ENCODE measurements at regions not wholly inside any gene's neighbourhood (a gene's known extent, or its start where the extent isn't known, plus 50 kb on each side); places are given as distances from the start of the nearest gene placed in this dataset.
A peak's percentile ranks its signal among the peaks of the same experiment; 100 is the strongest.

DNA sequence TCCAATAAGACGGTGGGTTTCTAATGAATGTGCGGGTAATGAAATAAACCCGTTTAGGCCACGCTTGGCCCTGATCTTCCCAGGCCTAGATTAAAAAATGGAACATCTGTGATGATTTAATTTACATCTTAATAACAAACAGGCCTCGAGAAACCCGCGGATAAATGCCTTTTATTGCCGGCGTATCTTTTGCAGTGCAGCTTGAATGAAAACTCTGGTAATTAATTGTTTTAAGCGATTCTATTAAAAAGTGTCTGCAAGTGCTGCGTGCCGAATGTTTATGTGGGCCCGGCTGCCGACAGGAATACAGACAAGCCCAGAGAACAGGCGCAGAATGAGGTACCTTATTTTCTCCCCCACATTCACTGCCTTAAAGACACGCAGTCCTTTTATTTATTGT lies 420.7 kb downstream of the MN1 start:
- no peaks in the 10 kb centered on the region for H3K36me3 Mint-ChIP-seq
- TF ChIP-seq CTCF (IDR thresholded peaks at IDR 0.05; ENCODE audit: unreplicated experiment), result no peak
- peaks cover 25% of the 10 kb centered on the region for H3K4me1 Mint-ChIP-seq
- H3K4me3 Mint-ChIP-seq, result no peak overlapping the region
- no peak for DNase-seq (ENCODE audit: low spot score in 2 of 2, unreplicated experiment in 2 of 2)
- H3K27ac Mint-ChIP-seq, result no peak overlapping the region
- H3K9me3 Mint-ChIP-seq, result no peaks in the 10 kb centered on the region
- peaks cover 4% of the 10 kb centered on the region for H3K27me3 Mint-ChIP-seq (ENCODE audit: low read depth)

DNA sequence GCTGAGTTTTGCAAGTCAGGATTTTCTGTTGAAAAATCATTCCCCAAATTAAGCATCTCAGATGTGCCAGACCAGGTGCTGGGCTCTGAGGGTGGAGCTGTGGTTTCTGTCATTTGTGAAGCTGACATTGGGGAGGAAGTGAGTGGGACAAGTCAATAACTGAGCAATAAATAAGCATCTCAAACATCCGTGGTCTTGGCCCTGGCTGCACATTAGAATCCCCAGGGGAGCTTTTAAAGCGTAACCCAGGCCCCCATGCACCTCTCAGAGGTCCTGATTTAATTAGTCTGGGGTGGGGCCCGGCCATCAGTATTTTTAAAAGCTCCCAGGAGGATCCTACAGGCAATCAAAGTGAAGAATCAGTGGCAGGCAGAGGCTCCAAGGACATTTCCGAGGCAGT lies 420.0 kb downstream of the MN1 start:
- no peak for DNase-seq (ENCODE audit: low spot score in 2 of 2, unreplicated experiment in 2 of 2)
- H3K27ac Mint-ChIP-seq, result peak overlapping the region; percentile 30

GRCh38 chr22:27381960-27382742 lies 419.4 kb downstream of the MN1 start:
- no peak for TF ChIP-seq CTCF (IDR thresholded peaks at IDR 0.05; ENCODE audit: unreplicated experiment)
- peaks cover 4% of the 10 kb centered on the region for H3K27me3 Mint-ChIP-seq (ENCODE audit: low read depth)
- no peak overlapping the region for H3K27ac Mint-ChIP-seq
- no peaks in the 10 kb centered on the region for H3K9me3 Mint-ChIP-seq
- no peak overlapping the region for H3K4me3 Mint-ChIP-seq
- peaks cover 38% of the 10 kb centered on the region for H3K4me1 Mint-ChIP-seq
- DNase-seq (ENCODE audit: low spot score in 2 of 2, unreplicated experiment in 2 of 2), result no peak
- no peaks in the 10 kb centered on the region for H3K36me3 Mint-ChIP-seq

More for the DNA sequence above, 420.0 kb downstream of the MN1 start:
- H3K36me3 Mint-ChIP-seq, result no peaks in the 10 kb centered on the region
- no peak overlapping the region for H3K4me3 Mint-ChIP-seq
- TF ChIP-seq CTCF (IDR thresholded peaks at IDR 0.05; ENCODE audit: unreplicated experiment), result no peak
- H3K4me1 Mint-ChIP-seq, result peaks cover 32% of the 10 kb centered on the region
- peaks cover 4% of the 10 kb centered on the region for H3K27me3 Mint-ChIP-seq (ENCODE audit: low read depth)
- no peaks in the 10 kb centered on the region for H3K9me3 Mint-ChIP-seq

DNA sequence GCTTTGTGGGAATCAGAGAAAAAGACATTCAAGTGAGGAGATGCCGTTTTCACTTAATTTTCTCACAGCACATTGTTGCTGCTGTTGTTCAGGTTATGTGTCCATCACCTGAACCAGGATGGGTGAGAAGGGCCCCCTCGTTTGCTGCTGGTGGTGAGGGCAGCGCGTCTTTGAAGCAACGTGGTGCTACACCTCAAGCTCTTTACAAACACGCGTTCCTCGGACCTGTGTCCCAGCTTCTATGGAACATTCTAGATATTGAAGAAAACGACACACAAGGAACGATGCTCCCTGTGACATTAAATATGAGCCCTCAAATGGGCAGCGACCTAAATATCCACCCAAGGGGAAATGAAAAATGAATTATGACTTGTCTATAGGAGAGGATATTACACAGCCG lies 418.6 kb downstream of the MN1 start:
- TF ChIP-seq CTCF (IDR thresholded peaks at IDR 0.05; ENCODE audit: unreplicated experiment), result no peak
- Mint-ChIP-seq H3K4me1 (peaks cover 37% of the 10 kb centered on the region), H3K4me3 (no peak overlapping the region), H3K9me3 (no peaks in the 10 kb centered on the region), H3K27me3 (ENCODE audit: low read depth) (peaks cover 4% of the 10 kb centered on the region), H3K27ac (no peak overlapping the region), H3K36me3 (no peaks in the 10 kb centered on the region)
- DNase-seq (ENCODE audit: low spot score in 2 of 2, unreplicated experiment in 2 of 2), result no peak

DNA sequence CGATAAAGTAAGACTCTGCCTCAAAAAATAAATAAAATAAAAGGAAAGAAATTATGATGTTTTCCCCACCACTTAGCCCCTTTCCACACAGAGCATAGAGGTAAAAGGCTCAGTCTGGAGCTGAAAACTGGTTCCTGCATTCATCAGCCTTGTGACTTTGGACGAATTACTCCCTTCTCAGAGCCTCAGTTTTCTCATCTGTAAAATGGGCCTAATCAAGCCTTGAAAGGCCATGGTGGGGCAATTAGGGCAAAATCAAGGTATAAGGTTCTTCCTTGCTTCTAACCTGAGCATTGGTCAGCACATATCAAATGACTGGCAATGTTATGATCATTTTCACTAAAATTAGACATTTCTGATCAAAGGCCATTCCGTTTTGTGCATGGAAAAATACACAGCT lies 417.7 kb downstream of the MN1 start:
- H3K27me3 Mint-ChIP-seq (ENCODE audit: low read depth), result peaks cover 7% of the 10 kb centered on the region
- no peak overlapping the region for H3K4me3 Mint-ChIP-seq
- H3K4me1 Mint-ChIP-seq, result peaks cover 39% of the 10 kb centered on the region
- H3K36me3 Mint-ChIP-seq, result no peaks in the 10 kb centered on the region
- no peak for TF ChIP-seq CTCF (IDR thresholded peaks at IDR 0.05; ENCODE audit: unreplicated experiment)
- no peak for DNase-seq (ENCODE audit: low spot score in 2 of 2, unreplicated experiment in 2 of 2)
- no peak overlapping the region for H3K27ac Mint-ChIP-seq
- no peaks in the 10 kb centered on the region for H3K9me3 Mint-ChIP-seq
